ENCODE measurements at regions not wholly inside any gene's neighbourhood (a gene's known extent, or its start where the extent isn't known, plus 50 kb on each side); places are given as distances from the start of the nearest gene placed in this dataset.

- DNase-seq (ENCODE audit: low read depth in 2 of 2): no peak
These were observed 762.5 kb upstream of the FLRT2 start for GRCh38 chr14:84767434-84767833.

- no peak for DNase-seq (ENCODE audit: low read depth in 2 of 2)
These were observed 759.9 kb upstream of the FLRT2 start for GRCh38 chr14:84770030-84770429.

GRCh38 chr14:84777356-84777755 is 752.6 kb upstream of the FLRT2 start:
- no peak for DNase-seq (ENCODE audit: low read depth in 2 of 2)

GRCh38 chr14:84782902-84783301 is 747.0 kb upstream of the FLRT2 start:
- DNase-seq (ENCODE audit: low read depth in 2 of 2): no peak

GRCh38 chr14:84783511-84783910 is 746.4 kb upstream of the FLRT2 start:
- DNase-seq (ENCODE audit: low read depth in 2 of 2): no peak

GRCh38 chr14:84785996-84786395 is 743.9 kb upstream of the FLRT2 start:
- no peak for DNase-seq (ENCODE audit: low read depth in 2 of 2)

- no peak for DNase-seq (ENCODE audit: low read depth in 2 of 2)
These were observed 740.9 kb upstream of the FLRT2 start for GRCh38 chr14:84789012-84789411.

GRCh38 chr14:84792722-84793410 is 737.1 kb upstream of the FLRT2 start:
- DNase-seq (ENCODE audit: low read depth in 2 of 2): no peak

- no peak for DNase-seq (ENCODE audit: low read depth in 2 of 2)
These were observed 732.6 kb upstream of the FLRT2 start for GRCh38 chr14:84797326-84797725.

GRCh38 chr14:84804468-84804867 is 725.5 kb upstream of the FLRT2 start:
- no peak for DNase-seq (ENCODE audit: low read depth in 2 of 2)

- DNase-seq (ENCODE audit: low read depth in 2 of 2): no peak
These were observed 725.0 kb upstream of the FLRT2 start for GRCh38 chr14:84804895-84805294.

- DNase-seq (ENCODE audit: low read depth in 2 of 2): no peak
These were observed 723.8 kb upstream of the FLRT2 start for GRCh38 chr14:84806181-84806580.

- DNase-seq (ENCODE audit: low read depth in 2 of 2): no peak
These were observed 723.3 kb upstream of the FLRT2 start for GRCh38 chr14:84806622-84807021.

- no peak for DNase-seq (ENCODE audit: low read depth in 2 of 2)
These were observed 722.3 kb upstream of the FLRT2 start for GRCh38 chr14:84807673-84808072.

- DNase-seq (ENCODE audit: low read depth in 2 of 2): no peak
These were observed 720.8 kb upstream of the FLRT2 start for GRCh38 chr14:84809158-84809557.

GRCh38 chr14:84814391-84814790 is 715.6 kb upstream of the FLRT2 start:
- no peak for DNase-seq (ENCODE audit: low read depth in 2 of 2)

GRCh38 chr14:84819528-84819927 is 710.4 kb upstream of the FLRT2 start:
- no peak for DNase-seq (ENCODE audit: low read depth in 2 of 2)

- DNase-seq (ENCODE audit: low read depth in 2 of 2): no peak
These were observed 704.3 kb upstream of the FLRT2 start for GRCh38 chr14:84825481-84826251.

- DNase-seq (ENCODE audit: low read depth in 2 of 2): no peak
These were observed 703.6 kb upstream of the FLRT2 start for GRCh38 chr14:84826294-84826693.

- DNase-seq (ENCODE audit: low read depth in 2 of 2): no peak
These were observed 679.3 kb upstream of the FLRT2 start for GRCh38 chr14:84850595-84850994.

GRCh38 chr14:84856751-84857534 is 673.0 kb upstream of the FLRT2 start:
- DNase-seq (ENCODE audit: low read depth in 2 of 2): no peak

- DNase-seq (ENCODE audit: low read depth in 2 of 2): no peak
These were observed 672.4 kb upstream of the FLRT2 start for GRCh38 chr14:84857571-84857970.

- DNase-seq (ENCODE audit: low read depth in 2 of 2): no peak
These were observed 670.8 kb upstream of the FLRT2 start for GRCh38 chr14:84859116-84859515.

Measured in stimulated activated CD4-positive, alpha-beta T cell treated with anti-CD3 and anti-CD28 coated beads, Interleukin-1b, Interleukin-23, amount 100 ng/mL, for 4 hours (primary cell).